ENCODE measurements at regions not wholly inside any gene's neighbourhood (a gene's known extent, or its start where the extent isn't known, plus 50 kb on each side); places are given as distances from the start of the nearest gene placed in this dataset.
"Not testable (repeated sequence)": the region's sequence is repeated elsewhere in the genome, so short reads cannot be mapped to it uniquely, and the experiment has no call there.

- no peak for DNase-seq (ENCODE audit: low read depth in 2 of 2)
Observed at GRCh38 chr11:67776852-67777520, 102.6 kb upstream of the ALDH3B2 start.

DNA sequence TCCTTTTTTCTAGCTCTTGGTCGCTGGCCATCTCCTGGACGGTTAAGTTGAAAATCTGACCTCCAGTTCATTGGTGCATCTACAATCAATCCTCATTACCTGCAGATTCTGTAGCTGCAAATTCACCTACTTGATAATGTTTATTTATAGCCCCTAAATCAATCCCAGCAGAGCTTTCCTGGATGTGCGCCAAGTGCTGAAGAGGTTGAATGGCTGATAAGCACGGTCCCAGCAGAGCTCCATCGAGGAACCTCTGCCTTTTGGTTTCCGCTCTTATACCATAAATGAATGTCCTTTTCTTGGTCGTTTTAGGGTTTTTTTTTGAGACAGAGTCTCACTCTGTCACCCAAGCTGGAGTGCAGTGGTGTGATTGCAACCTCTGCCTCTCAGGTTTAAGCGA lies 99.8 kb upstream of the ALDH3B2 start:
- DNase-seq (ENCODE audit: low read depth in 2 of 2): not testable (repeated sequence)

DNA sequence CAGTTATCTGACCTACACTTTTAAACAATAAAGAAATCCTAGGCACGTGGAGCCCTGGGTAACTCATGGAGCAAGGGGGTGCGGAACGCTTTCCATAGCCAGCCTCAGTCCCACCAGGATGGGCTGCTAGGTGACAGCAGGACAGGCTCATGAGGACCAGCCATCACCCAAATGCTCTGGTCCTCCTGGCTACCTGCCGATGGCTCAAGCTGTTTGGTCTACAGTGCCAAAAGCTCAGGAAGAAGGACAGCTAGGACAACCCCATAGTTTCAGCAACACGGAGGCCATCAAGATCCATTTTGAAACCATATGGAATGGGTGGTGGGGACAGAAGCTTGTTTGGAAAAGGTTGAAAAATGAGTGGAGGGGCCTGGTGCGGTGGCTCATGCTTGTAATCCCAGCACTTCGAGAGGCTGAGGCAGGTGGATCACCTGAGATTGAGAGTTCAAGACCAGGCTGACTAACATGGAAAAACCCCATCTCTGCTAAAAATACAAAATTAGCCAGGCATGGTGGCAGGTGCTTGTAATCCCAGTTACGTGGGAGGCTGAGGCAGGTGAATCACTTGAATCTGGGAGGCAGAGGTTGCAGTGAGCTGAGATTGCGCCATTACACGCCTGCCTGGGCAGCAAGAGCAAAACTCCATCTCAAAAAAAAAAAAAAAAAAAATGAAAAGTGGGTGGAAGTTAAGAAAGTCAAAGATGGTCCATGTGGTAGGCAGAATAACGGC lies 93.7 kb upstream of the ALDH3B2 start:
- not testable (repeated sequence) for DNase-seq (ENCODE audit: low read depth in 2 of 2)

GRCh38 chr11:67761211-67761610 lies 86.8 kb upstream of the ALDH3B2 start:
- DNase-seq (ENCODE audit: low read depth in 2 of 2): not testable (repeated sequence)

DNA sequence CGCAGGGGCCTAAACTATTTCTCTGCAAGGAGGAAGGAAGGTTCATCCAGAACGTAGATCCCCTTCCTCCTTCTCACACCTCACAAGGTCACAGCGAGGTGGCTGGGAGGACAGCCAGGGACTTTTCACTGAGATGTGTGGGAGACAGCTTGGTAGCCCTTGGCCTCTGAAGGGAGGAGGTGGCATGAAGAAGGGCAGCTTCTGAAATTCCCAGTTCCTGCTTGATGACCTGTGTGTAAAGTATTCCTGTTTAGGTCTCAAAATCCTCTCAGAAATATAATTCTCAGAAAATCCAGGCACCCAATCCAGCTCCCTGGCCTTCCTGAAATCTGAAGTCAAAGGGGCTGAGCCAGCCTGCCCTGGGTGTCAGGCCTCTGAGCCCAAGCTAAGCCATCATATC lies 84.9 kb upstream of the ALDH3B2 start:
- DNase-seq (ENCODE audit: low read depth in 2 of 2): not testable (repeated sequence)

GRCh38 chr11:67758467-67758866 lies 84.0 kb upstream of the ALDH3B2 start:
- DNase-seq (ENCODE audit: low read depth in 2 of 2): not testable (repeated sequence)

- not testable (repeated sequence) for DNase-seq (ENCODE audit: low read depth in 2 of 2)
Observed at GRCh38 chr11:67758009-67758408, 83.6 kb upstream of the ALDH3B2 start.

- DNase-seq (ENCODE audit: low read depth in 2 of 2): not testable (repeated sequence)
Observed at GRCh38 chr11:67753820-67754219, 79.4 kb upstream of the ALDH3B2 start.

DNA sequence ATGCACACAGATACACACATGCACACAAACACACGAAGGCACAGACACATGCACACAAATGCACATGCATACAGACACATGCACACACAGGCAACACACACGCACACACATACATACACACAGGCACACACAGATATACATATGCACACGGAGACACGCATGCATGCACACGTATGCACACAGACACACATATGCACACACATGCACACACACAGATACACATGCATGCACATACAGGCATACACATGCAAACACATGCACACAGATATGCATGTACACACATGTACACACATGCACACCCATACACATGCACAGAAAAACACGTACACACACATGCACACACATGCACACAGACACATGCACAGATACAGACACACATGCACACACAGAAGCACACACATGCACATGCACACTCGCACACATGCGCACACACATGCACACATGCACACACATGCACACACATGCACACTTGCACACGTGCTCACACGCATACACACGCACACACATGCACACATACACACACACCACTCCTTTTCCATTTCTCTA lies 70.8 kb upstream of the ALDH3B2 start:
- DNase-seq (ENCODE audit: low read depth in 2 of 2): no peak

- not testable (repeated sequence) for DNase-seq (ENCODE audit: low read depth in 2 of 2)
Observed at GRCh38 chr11:67744231-67744630, 69.8 kb upstream of the ALDH3B2 start.

GRCh38 chr11:67738231-67738630 lies 63.8 kb upstream of the ALDH3B2 start:
- not testable (repeated sequence) for DNase-seq (ENCODE audit: low read depth in 2 of 2)

DNA sequence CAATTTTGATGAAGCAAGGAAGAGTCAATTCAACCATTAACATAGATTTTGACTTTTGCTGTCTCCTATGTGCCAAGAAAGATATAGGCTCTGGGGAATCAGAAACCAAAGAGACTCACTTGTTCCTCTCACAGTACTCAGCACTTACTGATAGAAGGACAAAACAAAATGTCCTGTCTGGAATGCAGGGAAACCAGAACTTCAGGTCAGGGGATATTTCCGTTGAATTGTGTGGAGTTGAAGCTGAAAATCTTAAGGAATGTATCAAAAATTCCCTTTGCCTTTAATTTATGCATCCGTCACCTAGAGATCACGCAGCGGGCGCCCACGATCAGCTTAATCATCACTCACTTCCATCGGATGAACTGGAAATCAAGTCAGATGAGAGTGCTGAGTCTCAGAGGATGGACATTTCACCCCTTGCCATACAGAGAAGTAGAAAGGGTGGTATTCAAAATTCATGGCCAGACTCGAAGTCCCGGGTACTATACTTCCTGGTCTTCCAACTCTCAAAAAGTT lies 63.2 kb upstream of the ALDH3B2 start:
- not testable (repeated sequence) for DNase-seq (ENCODE audit: low read depth in 2 of 2)

DNA sequence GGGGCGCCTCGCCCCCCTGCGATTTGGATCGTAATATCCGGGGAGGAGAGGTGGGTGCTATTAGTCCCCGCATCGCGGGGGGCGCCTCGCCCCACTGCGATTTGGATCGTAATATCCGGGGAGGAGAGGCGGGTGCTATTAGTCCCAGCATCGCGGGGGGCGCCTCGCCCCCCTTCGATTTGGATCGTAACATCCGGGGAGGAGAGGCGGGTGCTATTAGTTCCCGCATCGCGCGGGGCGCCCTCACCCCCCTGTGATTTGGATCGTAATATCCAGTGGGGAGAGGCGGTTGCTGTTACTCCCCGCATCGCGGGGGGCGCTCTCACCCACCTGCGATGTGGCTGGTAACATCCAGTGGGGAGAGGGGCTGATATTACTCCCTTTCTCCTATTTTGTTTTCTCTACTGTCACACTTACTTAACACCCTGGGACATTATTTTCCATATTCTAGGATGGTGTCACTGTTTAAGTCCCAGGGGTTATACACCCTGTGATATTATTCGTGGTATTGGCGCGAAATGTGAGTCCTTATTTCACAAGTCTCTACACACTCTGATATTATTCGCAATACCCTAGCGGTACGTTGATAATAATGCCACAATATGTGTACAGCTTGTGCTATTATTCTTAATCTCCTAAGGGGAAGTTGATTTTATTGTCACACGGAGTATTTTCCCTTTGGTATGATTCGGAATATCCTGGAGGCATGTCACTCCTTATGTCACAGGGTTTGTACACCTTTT lies 57.8 kb upstream of the ALDH3B2 start:
- peak in 1 of 2 donors; percentile 30 for DNase-seq (ENCODE audit: low read depth in 2 of 2)

DNA sequence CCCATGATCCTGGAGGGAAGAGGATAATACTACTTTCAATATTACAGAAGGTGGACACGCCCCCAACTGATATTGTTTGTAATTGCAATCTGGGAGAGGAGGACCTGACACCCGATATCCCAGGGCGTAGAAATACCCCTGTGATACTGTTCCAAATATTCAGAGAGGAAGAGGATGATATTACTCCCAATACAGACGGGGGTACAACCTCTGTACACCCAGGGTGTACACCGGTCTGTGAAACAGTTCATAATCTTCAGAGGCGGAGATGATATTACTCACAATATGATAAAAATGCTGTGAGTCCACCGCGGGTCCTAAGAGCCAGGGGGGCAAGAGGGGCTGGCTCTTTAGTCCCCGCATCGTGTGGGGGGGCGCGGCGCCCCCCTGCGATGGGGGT lies 57.2 kb upstream of the ALDH3B2 start:
- no peak for DNase-seq (ENCODE audit: low read depth in 2 of 2)

DNA sequence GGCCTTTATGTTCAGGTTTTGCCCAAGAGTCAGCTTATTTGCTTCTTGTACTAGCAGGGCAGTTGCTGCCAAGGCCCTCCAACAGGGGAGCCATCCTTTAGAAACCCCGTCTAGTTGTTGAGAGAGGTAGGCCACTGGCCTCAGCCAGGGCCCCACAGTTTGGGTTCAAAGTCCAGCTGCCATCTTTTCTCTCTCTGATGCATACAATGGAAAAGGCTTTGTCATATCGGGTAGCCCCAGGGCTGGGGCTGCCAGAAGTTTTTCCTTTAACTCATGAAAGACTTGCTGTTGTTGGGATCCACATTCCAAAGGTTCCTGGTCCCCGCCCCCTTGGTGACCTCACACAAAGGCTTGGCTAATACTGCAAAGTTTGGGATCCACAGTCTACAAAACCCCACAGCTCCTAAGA lies 53.7 kb upstream of the ALDH3B2 start:
- not testable (repeated sequence) for DNase-seq (ENCODE audit: low read depth in 2 of 2)

DNA sequence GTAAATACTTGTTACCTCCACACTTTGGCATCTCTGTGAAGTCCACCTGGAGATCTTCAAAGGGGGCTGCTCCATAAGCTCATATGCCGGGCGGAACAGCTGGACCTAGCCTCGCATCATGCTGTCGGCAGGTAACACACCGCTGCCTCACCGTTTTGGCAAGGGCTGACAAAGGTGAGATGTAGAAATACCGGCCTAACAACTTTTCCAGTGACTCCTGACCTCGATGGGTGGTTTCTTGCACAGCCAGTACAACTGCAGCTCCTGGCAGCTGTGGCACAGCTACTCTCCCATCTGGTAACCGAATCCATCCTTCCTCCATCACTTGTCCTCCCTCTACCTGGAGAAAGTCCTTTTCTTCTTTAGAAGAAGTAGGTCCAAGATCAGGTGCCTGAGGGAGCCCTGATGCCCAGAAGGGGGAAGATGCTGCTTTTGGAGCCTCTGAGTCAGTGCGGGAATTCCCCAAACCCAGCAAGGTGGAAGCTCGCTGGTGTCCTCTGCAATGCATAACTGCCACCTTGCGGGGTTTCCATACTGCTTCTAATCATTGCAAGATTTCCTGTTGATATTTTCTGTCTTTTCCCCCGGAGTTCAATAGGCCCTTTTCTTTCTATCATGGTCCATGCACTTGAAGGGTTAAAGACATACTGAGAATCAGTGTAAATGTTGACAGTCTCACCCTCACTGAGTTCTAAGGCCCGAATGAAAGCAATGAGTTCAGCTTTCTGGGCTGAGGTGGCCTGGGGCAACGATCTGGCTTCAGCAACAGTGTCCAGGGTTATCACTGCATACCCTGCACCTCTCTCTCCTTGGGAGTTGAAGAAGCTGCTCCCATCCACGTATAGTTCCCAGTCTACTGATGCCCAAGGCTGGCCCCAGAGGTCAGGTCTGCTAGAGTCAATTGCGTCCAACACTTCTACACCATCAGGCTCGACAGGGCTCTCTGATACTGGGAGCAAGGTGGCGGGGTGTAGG lies 52.9 kb upstream of the ALDH3B2 start:
- DNase-seq (ENCODE audit: low read depth in 2 of 2): peak in 1 of 2 donors; percentile 36

Data from stimulated activated CD4-positive, alpha-beta T cell treated with anti-CD3 and anti-CD28 coated beads, Interleukin-1b, Interleukin-23, amount 100 ng/mL, for 1 hour (primary cell).